ENCODE measurements at regions not wholly inside any gene's neighbourhood (a gene's known extent, or its start where the extent isn't known, plus 50 kb on each side); places are given as distances from the start of the nearest gene placed in this dataset.

DNA sequence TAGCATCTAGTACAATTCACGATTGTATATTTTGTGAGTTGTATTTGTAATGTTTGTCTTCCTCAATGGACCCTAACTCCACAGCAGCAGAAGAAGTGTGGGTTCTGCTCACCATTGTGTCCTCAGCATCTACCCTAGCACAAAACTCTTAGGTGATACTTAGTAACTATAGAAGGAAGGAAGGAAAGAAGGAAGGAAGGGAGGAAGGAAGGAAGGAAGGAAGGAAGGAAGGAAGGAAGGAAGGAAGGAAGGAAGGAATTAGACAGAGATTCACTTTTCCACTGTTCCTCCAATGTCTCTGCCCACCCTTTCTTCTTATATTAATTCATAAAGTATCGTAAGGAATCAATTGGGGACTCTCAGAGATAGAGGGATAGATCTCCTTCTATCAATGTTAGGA, 288.2 kb downstream of the NFIB start:
- Histone ChIP-seq H3K4me3 (ENCODE audit: low read depth, low read length) (no peak overlapping the region), H3K36me3 (no peaks in the 10 kb centered on the region), H3K27ac (no peak overlapping the region), H3K27me3 (ENCODE audit: insufficient read depth, low read depth, severe bottlenecking) (no peaks in the 10 kb centered on the region), H3K9me3 (ENCODE audit: severe bottlenecking) (no peaks in the 10 kb centered on the region)
- TF ChIP-seq, protein P1, sequence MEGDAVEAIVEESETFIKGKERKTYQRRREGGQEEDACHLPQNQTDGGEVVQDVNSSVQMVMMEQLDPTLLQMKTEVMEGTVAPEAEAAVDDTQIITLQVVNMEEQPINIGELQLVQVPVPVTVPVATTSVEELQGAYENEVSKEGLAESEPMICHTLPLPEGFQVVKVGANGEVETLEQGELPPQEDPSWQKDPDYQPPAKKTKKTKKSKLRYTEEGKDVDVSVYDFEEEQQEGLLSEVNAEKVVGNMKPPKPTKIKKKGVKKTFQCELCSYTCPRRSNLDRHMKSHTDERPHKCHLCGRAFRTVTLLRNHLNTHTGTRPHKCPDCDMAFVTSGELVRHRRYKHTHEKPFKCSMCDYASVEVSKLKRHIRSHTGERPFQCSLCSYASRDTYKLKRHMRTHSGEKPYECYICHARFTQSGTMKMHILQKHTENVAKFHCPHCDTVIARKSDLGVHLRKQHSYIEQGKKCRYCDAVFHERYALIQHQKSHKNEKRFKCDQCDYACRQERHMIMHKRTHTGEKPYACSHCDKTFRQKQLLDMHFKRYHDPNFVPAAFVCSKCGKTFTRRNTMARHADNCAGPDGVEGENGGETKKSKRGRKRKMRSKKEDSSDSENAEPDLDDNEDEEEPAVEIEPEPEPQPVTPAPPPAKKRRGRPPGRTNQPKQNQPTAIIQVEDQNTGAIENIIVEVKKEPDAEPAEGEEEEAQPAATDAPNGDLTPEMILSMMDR (IDR thresholded peaks at IDR 0.05; ENCODE audit: low read depth, low read length): no peak
- DNase-seq: no peak

DNA sequence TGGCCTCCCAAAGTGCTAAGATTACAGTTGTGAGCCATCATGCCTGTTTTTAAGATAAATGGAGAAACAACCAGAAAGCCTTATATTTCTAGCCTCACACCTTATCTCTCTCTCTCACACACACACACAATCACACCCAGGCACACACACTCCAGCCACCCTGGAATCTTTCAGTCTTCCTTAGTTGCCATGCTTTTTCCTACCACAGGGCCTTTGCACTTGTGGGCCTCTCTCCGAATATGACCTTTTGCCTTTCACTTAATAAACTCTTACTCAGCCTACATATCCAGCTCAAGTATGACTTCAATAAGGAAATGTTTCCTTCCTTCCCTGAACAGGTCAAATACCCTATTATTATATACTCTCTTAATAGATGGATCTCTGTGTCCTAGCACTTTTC, 290.7 kb downstream of the NFIB start:
- Histone ChIP-seq H3K4me3 (ENCODE audit: low read depth, low read length) (no peak overlapping the region), H3K27me3 (ENCODE audit: insufficient read depth, low read depth, severe bottlenecking) (no peaks in the 10 kb centered on the region), H3K9me3 (ENCODE audit: severe bottlenecking) (no peaks in the 10 kb centered on the region), H3K27ac (no peak overlapping the region), H3K36me3 (no peaks in the 10 kb centered on the region)
- DNase-seq: no peak
- TF ChIP-seq, protein P1 (IDR thresholded peaks at IDR 0.05; ENCODE audit: low read depth, low read length): no peak

DNA sequence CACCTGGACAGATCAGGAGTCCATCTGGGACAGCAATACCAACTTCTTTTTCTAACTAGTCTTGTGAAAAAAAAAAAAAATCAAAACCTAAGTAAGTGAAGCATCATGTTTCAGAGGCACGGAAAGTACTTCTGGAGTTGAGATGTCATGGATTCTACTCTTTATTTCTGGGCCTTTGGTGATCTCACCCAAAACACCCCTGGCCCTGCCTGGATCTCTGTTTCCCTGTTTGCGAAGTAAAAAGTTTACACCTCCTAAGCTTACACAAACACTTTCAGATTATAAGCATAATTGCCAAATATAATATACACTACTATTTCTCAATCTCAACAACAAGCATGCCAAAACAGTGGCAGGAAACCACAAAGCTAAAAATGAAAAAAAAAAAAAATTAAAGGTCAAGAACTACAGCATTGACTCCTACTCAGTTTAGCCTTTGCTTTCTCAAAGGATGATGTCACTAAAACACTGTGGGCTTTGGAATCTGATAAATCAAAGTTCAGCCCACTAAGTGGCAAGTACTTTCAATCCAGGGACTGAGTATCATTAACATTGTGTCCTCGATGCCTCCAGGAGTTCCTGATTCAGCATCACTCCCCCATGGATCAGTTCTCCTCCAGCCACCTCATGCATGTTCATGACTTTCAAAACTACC, 291.9 kb downstream of the NFIB start:
- no peaks in the 10 kb centered on the region for H3K36me3 ChIP-seq
- no peaks in the 10 kb centered on the region for H3K9me3 ChIP-seq (ENCODE audit: severe bottlenecking)
- no peak overlapping the region for H3K4me3 ChIP-seq (ENCODE audit: low read depth, low read length)
- TF ChIP-seq, protein P1 (IDR thresholded peaks at IDR 0.05; ENCODE audit: low read depth, low read length): no peak
- no peaks in the 10 kb centered on the region for H3K27me3 ChIP-seq (ENCODE audit: insufficient read depth, low read depth, severe bottlenecking)
- H3K27ac ChIP-seq: no peak overlapping the region
- DNase-seq: no peak

DNA sequence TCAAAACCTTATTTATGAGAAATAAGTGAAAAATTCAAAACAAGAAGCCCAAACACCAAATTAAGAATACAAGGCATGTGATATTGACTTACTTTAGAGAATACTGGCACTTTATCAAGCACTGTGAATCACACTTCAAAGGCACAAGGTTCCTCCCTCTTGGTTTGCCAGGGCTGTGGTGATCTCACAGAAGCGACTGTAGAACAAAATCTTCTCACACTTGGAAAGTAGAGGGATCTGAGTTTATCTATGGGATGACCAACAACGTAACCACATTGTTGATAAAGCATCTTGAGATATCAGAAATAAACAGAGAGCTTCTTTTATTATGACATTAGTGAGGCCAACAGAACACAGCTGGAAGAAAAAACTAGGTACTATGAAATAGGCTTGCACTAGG, 295.9 kb downstream of the NFIB start:
- TF ChIP-seq, protein P1 (IDR thresholded peaks at IDR 0.05; ENCODE audit: low read depth, low read length): no peak
- no peaks in the 10 kb centered on the region for H3K27me3 ChIP-seq (ENCODE audit: insufficient read depth, low read depth, severe bottlenecking)
- no peaks in the 10 kb centered on the region for H3K36me3 ChIP-seq
- H3K27ac ChIP-seq: no peak overlapping the region
- no peaks in the 10 kb centered on the region for H3K9me3 ChIP-seq (ENCODE audit: severe bottlenecking)
- no peak for DNase-seq
- no peak overlapping the region for H3K4me3 ChIP-seq (ENCODE audit: low read depth, low read length)

DNA sequence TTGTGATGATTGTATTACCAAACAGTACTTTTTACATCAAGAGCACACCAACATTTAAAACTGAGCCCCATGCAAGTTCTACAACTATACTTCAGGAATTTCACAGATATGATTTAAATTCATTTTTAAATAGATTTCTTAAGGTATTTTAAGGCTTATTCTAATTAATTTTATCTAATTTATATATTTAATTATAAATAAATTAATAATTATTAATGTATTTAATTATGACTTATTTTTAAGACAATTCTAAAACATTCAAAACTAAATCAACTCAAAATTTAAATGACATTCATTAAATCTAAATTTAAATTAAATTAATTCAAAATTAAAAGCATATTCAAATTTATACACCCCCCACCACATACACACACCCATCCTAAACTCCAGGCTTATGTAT, 299.2 kb downstream of the NFIB start:
- Histone ChIP-seq H3K9me3 (ENCODE audit: severe bottlenecking) (no peaks in the 10 kb centered on the region), H3K36me3 (no peaks in the 10 kb centered on the region), H3K4me3 (ENCODE audit: low read depth, low read length) (no peak overlapping the region), H3K27ac (no peak overlapping the region), H3K27me3 (ENCODE audit: insufficient read depth, low read depth, severe bottlenecking) (no peaks in the 10 kb centered on the region)
- DNase-seq: no peak
- TF ChIP-seq, protein P1 (IDR thresholded peaks at IDR 0.05; ENCODE audit: low read depth, low read length): no peak

DNA sequence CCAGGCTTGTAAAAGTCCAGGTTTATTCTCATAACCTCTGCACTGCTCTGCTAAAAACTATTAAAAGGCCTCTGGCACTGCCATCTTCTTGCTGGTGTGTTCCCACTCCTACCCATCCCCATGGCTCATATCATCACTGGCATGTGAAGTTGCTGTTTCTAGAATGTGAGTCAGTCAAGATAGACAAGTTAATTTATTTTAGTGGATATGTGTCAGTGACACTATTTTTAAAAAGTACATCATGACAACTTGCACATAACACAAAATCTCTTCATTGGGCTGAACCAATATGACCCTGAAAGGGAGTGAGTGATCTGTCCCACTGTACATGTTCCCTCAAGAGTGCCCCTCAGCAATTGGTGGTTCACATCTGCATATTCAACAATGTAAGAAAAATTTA, 299.7 kb downstream of the NFIB start:
- H3K27ac ChIP-seq: no peak overlapping the region
- H3K9me3 ChIP-seq (ENCODE audit: severe bottlenecking): no peaks in the 10 kb centered on the region
- no peak overlapping the region for H3K4me3 ChIP-seq (ENCODE audit: low read depth, low read length)
- no peaks in the 10 kb centered on the region for H3K36me3 ChIP-seq
- DNase-seq: no peak
- H3K27me3 ChIP-seq (ENCODE audit: insufficient read depth, low read depth, severe bottlenecking): no peaks in the 10 kb centered on the region
- TF ChIP-seq, protein P1 (IDR thresholded peaks at IDR 0.05; ENCODE audit: low read depth, low read length): no peak
